SH-SY5Y (cell line): ENCODE measurements at regions not wholly inside any gene's neighbourhood (a gene's known extent, or its start where the extent isn't known, plus 50 kb on each side); places are given as distances from the start of the nearest gene placed in this dataset.

Source experiments
- GATA2 ChIP-seq: IDR thresholded peaks from 2 replicates; pipeline ENCODE4 v1.6.1; 2011; ENCODE audit warnings: mild to moderate bottlenecking, low read depth, low read length
- GATA3 ChIP-seq: IDR thresholded peaks from 2 replicates; pipeline ENCODE4 v1.6.1; 2011; ENCODE audit warnings: low read depth, mild to moderate bottlenecking, low read length, moderate library complexity

DNA sequence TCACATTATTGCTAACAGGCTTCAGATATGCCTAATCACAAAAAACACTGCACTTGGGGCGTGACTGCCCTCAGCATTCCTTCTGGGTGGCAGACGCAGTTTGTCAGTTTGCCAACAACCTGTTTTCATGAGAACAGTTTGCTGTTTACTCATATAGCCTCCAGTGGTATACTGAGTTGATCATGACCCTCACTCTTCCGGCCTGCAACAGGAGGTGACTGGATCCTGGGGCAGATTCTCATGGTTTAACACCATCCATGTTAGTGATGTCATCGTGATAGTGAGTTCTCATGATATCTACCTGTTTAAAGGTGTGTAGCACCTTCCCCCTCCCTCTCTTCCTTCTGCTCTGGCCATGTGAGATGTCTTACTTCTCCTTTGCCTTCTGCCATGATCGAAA, 555.2 kb downstream of the PLPP3 start:
- TF ChIP-seq GATA2: no peak
- TF ChIP-seq GATA3: no peak
